LNCAP (cell line): ENCODE measurements at regions not wholly inside any gene's neighbourhood (a gene's known extent, or its start where the extent isn't known, plus 50 kb on each side); places are given as distances from the start of the nearest gene placed in this dataset.

Experiments
- TF ChIP-seq, protein P1 (sequence below): fragments of 450-650 bp; IDR thresholded peaks from 2 replicates; pipeline ENCODE4 v1.5.1; 2017; ENCODE audit warnings: mild to moderate bottlenecking

DNA sequence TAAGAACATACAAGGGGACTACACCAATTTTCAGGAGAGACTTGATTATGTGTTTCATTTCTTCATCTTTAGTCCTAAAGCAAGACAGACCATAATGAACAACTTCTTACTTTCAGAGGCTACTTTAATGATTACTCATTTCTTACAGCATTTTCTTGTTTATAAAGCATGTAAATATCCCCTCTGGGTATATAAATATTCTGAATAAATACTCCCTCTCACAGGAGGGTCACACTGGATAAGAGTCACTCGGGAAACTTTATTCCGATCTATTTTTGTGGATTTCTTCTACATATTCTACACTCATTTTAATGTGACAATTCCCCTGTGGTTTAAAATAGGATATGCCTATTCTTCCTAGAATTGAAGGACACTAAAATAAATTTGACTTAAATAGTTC is 228.9 kb upstream of the RPS6KA3 start:
- TF ChIP-seq, protein P1, sequence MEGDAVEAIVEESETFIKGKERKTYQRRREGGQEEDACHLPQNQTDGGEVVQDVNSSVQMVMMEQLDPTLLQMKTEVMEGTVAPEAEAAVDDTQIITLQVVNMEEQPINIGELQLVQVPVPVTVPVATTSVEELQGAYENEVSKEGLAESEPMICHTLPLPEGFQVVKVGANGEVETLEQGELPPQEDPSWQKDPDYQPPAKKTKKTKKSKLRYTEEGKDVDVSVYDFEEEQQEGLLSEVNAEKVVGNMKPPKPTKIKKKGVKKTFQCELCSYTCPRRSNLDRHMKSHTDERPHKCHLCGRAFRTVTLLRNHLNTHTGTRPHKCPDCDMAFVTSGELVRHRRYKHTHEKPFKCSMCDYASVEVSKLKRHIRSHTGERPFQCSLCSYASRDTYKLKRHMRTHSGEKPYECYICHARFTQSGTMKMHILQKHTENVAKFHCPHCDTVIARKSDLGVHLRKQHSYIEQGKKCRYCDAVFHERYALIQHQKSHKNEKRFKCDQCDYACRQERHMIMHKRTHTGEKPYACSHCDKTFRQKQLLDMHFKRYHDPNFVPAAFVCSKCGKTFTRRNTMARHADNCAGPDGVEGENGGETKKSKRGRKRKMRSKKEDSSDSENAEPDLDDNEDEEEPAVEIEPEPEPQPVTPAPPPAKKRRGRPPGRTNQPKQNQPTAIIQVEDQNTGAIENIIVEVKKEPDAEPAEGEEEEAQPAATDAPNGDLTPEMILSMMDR: no peak

DNA sequence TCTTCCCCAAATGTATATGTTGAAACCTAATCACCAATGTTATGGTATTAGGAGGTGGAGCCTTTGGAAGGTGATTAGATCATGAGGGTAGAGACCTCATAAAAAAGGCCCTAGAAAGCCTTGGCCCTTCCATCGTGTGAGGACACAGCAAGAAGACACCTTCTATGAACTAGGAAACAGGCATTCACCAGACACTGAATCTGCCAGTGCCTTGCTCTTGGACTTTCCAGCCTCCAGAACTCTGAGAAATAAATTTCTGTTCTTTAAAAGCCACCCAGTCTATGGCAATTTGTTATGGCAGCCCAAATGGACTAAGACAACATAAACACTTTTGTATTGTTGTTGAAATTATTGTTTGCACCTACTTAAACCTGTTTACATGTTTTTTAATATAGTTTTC is 221.8 kb upstream of the RPS6KA3 start:
- TF ChIP-seq, protein P1: no peak

DNA sequence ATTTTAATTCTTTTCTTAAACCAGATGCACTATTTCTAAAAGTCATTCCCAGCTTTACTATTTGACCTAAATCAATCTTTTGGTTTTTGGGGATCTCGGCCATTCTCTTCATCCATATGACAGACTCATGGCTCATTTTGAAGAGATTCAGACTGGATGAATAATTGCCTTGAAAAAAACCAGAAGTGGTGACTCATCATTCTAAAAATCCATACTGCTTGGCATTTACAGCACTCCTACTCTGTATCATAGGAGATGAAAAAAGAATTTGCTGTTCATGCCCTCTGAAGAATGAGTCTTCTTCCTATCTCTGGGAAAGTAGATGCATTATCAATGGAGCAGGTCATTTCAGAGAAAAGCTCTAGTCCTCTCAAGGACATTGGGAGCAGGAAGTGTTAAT is 220.5 kb upstream of the RPS6KA3 start:
- TF ChIP-seq, protein P1: no peak

DNA sequence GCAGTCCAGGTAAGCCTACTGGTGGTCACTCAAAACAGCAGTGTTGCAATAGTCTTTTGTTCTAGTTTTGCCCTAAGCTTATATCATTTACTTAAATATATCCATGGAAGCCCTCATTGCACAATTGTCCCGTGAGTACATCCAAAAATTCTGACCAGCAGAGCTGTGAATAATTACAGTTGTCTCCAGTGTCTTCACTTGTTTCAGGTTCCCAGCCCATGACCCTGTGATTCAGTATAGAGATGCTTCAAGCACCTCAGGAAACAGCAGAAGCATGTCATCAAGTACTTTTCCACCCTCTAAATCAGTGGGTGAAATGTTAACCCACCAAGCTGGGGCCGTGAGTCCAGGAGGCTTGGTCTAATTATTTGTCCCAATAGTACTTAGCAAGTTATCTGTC is 214.9 kb upstream of the RPS6KA3 start:
- TF ChIP-seq, protein P1: no peak

DNA sequence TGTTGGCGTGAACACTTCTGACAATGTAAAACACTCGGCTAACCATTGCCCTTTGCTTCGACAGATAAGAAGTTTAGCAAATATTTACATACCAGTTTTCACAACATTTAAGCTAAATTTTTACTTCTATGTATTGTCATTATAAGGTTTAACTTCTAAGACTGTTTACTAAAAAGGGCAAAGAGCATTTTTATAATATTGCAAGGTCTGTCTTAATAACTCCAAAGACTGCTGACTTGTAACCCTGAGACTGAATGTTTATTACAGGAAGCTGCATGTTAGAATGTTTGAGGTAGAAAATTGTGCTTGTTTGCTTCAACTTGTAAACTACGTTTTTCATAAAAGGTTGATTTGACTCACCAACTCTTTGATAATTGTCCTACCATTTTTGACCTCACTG is 213.2 kb upstream of the RPS6KA3 start:
- TF ChIP-seq, protein P1: no peak

DNA sequence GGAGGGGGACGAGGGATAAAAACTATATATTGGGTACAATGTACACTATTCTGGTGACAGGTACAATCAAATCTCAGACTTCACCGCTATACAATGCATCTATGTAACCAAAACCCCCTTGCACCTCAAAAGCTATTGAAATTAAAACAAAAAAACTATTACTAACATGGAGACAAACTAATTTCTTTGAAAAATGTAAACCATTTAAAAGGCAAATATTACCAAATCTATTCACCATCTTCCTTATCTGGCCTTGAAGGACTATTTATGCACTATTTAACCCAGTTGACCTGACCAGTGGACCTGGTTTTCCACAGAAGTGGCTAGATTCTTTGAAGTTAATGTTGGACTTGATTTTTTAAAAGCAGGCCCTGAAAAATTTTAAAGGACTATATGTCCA is 212.3 kb upstream of the RPS6KA3 start:
- TF ChIP-seq, protein P1: no peak

DNA sequence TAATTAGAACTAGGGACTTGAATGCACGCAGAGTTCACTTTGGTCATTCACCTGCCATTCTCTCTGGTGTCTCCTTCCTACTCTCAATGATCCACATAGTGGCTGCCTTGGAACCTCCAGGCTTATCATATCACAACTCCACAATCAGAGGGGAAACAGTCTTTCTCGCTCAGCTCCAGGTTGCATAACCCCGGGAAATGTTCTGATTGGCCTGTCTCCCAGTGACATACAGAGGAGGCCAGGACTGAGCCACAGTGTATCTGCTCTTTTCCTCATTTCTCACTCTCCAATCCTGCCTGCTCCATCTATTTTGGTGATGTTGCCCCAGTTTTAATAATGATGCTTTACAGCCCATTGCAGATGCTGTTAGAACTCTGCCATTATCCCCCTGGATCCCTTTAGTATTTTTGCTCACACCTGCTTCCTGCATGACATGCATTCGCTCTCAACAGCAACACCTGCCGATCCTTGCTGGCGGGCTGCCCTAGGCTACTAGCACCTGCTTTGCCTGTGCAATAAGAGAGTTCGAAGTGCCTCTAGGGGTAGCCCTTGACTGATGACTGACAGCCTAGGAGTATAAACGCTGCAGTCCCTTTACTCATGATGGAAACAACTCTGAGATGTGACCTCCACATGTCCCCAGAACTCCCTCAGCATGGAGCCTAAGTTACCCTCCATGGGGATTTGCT is 211.3 kb upstream of the RPS6KA3 start:
- TF ChIP-seq, protein P1: no peak

DNA sequence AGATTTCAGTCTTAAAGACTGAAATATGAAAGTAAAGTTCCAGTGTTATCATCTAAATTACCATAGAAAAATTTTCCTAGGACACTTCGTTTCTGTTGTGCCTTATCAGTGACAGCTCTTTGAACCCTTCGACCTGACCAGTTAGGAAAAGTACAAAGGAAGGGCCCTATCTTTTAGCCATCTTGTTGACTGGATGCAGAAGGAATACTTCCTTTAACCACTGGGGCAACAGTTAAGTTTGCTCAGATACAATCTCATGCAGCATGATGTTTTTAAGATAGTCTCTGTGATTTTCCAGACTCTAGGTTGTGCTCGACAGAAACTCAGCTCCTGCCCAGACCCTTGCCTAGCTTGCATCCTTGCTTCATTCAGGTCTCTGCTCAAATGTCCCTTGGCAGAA is 210.5 kb upstream of the RPS6KA3 start:
- TF ChIP-seq, protein P1: no peak
